GM12891 (cell line): ENCODE measurements at regions not wholly inside any gene's neighbourhood (a gene's known extent, or its start where the extent isn't known, plus 50 kb on each side); places are given as distances from the start of the nearest gene placed in this dataset.

ENCODE experiments used
- DNase-seq: peaks from one replicate; pipeline ENCODE4 v3.0.0; 2011; ENCODE audit warnings: low spot score; ENCODE audit not compliant: insufficient read length
- FAIRE-seq: peaks from 2 replicates; lab custom pipeline; 2011; peaks lifted over from hg19 to GRCh38; lab: Jason Lieb, UNC
- PAX5 ChIP-seq: IDR thresholded peaks from 2 replicates; pipeline ENCODE4 v1.6.1; 2011; ENCODE audit warnings: low read length, moderate library complexity, mild to moderate bottlenecking; ENCODE audit not compliant: insufficient read depth, severe bottlenecking
- POLR2A ChIP-seq: IDR thresholded peaks from 2 replicates; pipeline ENCODE4 v1.6.1; 2011; ENCODE audit warnings: low read depth, low read length, control low read depth
- POLR2AphosphoS5 ChIP-seq: IDR thresholded peaks from 2 replicates; pipeline ENCODE4 v1.6.1; 2011; ENCODE audit warnings: low read depth, low read length, control low read depth
- POU2F2 ChIP-seq: IDR thresholded peaks from 2 replicates; pipeline ENCODE4 v1.6.1; 2011; ENCODE audit warnings: low read depth, mild to moderate bottlenecking, control low read depth, low read length, moderate library complexity
- SPI1 ChIP-seq: IDR thresholded peaks from 2 replicates; pipeline ENCODE4 v1.6.1; 2011; ENCODE audit warnings: low read depth, low read length, control low read depth
- TAF1 ChIP-seq: IDR thresholded peaks from 2 replicates; pipeline ENCODE4 v1.6.1; 2011; ENCODE audit warnings: low read depth, low read length, control low read depth

GRCh38 chr11:103633068-103633788 lies 403.2 kb upstream of the DDI1 start:
- FAIRE-seq (no peak), DNase-seq (no peak)
- TF ChIP-seq TAF1 (no peak), PAX5 (no peak), SPI1 (no peak), POLR2AphosphoS5 (no peak), POU2F2 (no peak), POLR2A (no peak)

- DNase-seq (no peak), FAIRE-seq (no peak)
- TF ChIP-seq PAX5 (no peak), POLR2AphosphoS5 (no peak), POLR2A (no peak), POU2F2 (no peak), TAF1 (no peak), SPI1 (no peak)
These were observed 402.4 kb upstream of the DDI1 start for GRCh38 chr11:103633819-103634590.

- DNase-seq, result no peak
- no peak for FAIRE-seq
- no peak for TF ChIP-seq POU2F2
- no peak for TF ChIP-seq POLR2A
- TF ChIP-seq TAF1, result no peak
- TF ChIP-seq POLR2AphosphoS5, result no peak
- no peak for TF ChIP-seq PAX5
- no peak for TF ChIP-seq SPI1
These were observed 400.2 kb upstream of the DDI1 start for GRCh38 chr11:103636232-103636631.

GRCh38 chr11:103637295-103637694 lies 399.1 kb upstream of the DDI1 start:
- DNase-seq, result no peak
- FAIRE-seq, result no peak
- no peak for TF ChIP-seq POLR2A
- no peak for TF ChIP-seq PAX5
- no peak for TF ChIP-seq TAF1
- no peak for TF ChIP-seq POU2F2
- TF ChIP-seq POLR2AphosphoS5, result no peak
- TF ChIP-seq SPI1, result no peak

GRCh38 chr11:103637831-103638230 lies 398.6 kb upstream of the DDI1 start:
- FAIRE-seq (no peak), DNase-seq (no peak)
- TF ChIP-seq SPI1 (no peak), TAF1 (no peak), POLR2AphosphoS5 (no peak), PAX5 (no peak), POLR2A (no peak), POU2F2 (no peak)

GRCh38 chr11:103644676-103645075 lies 391.8 kb upstream of the DDI1 start:
- TF ChIP-seq TAF1 (no peak), POU2F2 (no peak), POLR2AphosphoS5 (no peak), PAX5 (no peak), POLR2A (no peak), SPI1 (no peak)
- FAIRE-seq (no peak), DNase-seq (no peak)

GRCh38 chr11:103648054-103648453 lies 388.4 kb upstream of the DDI1 start:
- DNase-seq, result no peak
- TF ChIP-seq POLR2A (no peak), POU2F2 (no peak), PAX5 (no peak), POLR2AphosphoS5 (no peak), SPI1 (no peak), TAF1 (no peak)
- FAIRE-seq, result no peak

- DNase-seq (no peak), FAIRE-seq (no peak)
- no peak for TF ChIP-seq POLR2AphosphoS5
- no peak for TF ChIP-seq POLR2A
- TF ChIP-seq SPI1, result no peak
- TF ChIP-seq PAX5, result no peak
- no peak for TF ChIP-seq POU2F2
- TF ChIP-seq TAF1, result no peak
These were observed 387.6 kb upstream of the DDI1 start for GRCh38 chr11:103648670-103649400.
